HepG2 (cell line): ENCODE measurements at regions not wholly inside any gene's neighbourhood (a gene's known extent, or its start where the extent isn't known, plus 50 kb on each side); places are given as distances from the start of the nearest gene placed in this dataset.

Source experiments
- ATAC-seq: fragments of 200-7000 bp; cut with Tn5 transposase; 3 replicates; pipeline ENCODE4 v1.9.1; 2020; ENCODE audit warnings: mild to moderate bottlenecking, moderate library complexity
- BruUV-seq: library from RNA; stranded (reverse); fragments of 400-500 nt; replicated peaks from 2 replicates; lab custom pipeline; 2021; lab: Mats Ljungman, UMichigan
- CTCF ChIA-PET: fragments of 300-600 bp; formaldehyde crosslinking; extraction: SDS; loops from one replicate; lab custom pipeline; 2021; ENCODE audit warnings: low total read pairs, inconsistent platforms, low intra/inter-chr PET ratio; lab: Yijun Ruan, JAX
- POLR2A ChIA-PET: fragments of 350-600 bp; sonication (Branson Sonifier 250); formaldehyde crosslinking; loops from one replicate; lab custom pipeline; 2020; ENCODE audit warnings: antibody characterized with exemption, inconsistent platforms; lab: Yijun Ruan, JAX
- DNase-seq: peaks from one replicate; pipeline ENCODE4 v3.0.0-alpha.2; 2015; ENCODE audit warnings: low spot score
- FAIRE-seq: peaks from 3 replicates; lab custom pipeline; 2011; peaks lifted over from hg19 to GRCh38; lab: Jason Lieb, UNC
- H2AFZ ChIP-seq: one replicate; pipeline ENCODE4 v1.6.1; 2011; ENCODE audit warnings: low read length, inconsistent platforms
- H3K27ac ChIP-seq: fragments of 300-600 bp; 3 replicates; pipeline ENCODE4 v1.8.0; 2011; ENCODE audit warnings: mixed run types, mild to moderate bottlenecking, mixed read lengths, low read length, inconsistent platforms; ENCODE audit not compliant: insufficient read depth; ENCODE audit errors: extremely low read length
- H3K27me3 ChIP-seq, 2 experiments: fragments of 200-600 bp in 1 of 2; 2 replicates in 1 of 2; 3 replicates in 1 of 2; pipeline versions ENCODE4 v1.6.0 to v1.8.0; 2011; ENCODE audit warnings: low read length in 2 of 2, mild to moderate bottlenecking in 2 of 2, moderate library complexity in 2 of 2, inconsistent platforms in 1 of 2; ENCODE audit not compliant: insufficient read depth in 2 of 2, control insufficient read depth in 1 of 2
- H3K36me3 ChIP-seq, 2 experiments: fragments of 200-600 bp in 1 of 2; replicated peaks in 1 of 2; 2 replicates in 1 of 2; 3 replicates in 1 of 2; pipeline versions ENCODE4 v1.5.1 to v1.8.0; 2011; ENCODE audit warnings: low read length in 2 of 2, inconsistent platforms in 1 of 2; ENCODE audit not compliant: insufficient read depth in 2 of 2, control insufficient read depth in 1 of 2
- H3K4me1 ChIP-seq: 2 replicates; pipeline ENCODE4 v1.5.1; 2012; ENCODE audit warnings: low read length, inconsistent platforms; ENCODE audit not compliant: insufficient read depth
- H3K4me2 ChIP-seq: 2 replicates; pipeline ENCODE4 v1.6.0; 2011; ENCODE audit warnings: low read depth, low read length, inconsistent platforms
- H3K4me3 ChIP-seq, 3 experiments: fragments of 200-600 bp in 1 of 3; sonication (generic), shearing (Covaris generic) in 1 of 3; replicated peaks in 1 of 3; 2 replicates each; pipeline ENCODE4 v1.5.1; 2011 to 2016; ENCODE audit warnings: low read length in 3 of 3, inconsistent platforms in 2 of 3, low read depth in 2 of 3, mild to moderate bottlenecking in 2 of 3, control low read depth in 1 of 3, mixed read lengths in 1 of 3; ENCODE audit not compliant: insufficient read depth in 1 of 3
- H3K79me2 ChIP-seq: one replicate; pipeline ENCODE4 v1.6.1; 2011; ENCODE audit warnings: low read length, inconsistent platforms; ENCODE audit not compliant: insufficient read depth
- H3K9ac ChIP-seq: 2 replicates; pipeline ENCODE4 v1.6.0; 2011; ENCODE audit warnings: mild to moderate bottlenecking, low read depth, low read length, inconsistent platforms; ENCODE audit not compliant: insufficient read depth
- H3K9me3 ChIP-seq: 2 replicates; pipeline ENCODE4 v1.5.1; 2012; ENCODE audit warnings: mild to moderate bottlenecking, low read length
- H4K20me1 ChIP-seq: 2 replicates; pipeline ENCODE4 v1.6.0; 2011; ENCODE audit warnings: inconsistent platforms, mild to moderate bottlenecking, low read length, moderate library complexity; ENCODE audit not compliant: insufficient read depth
- FOXJ3 ChIP-seq: sonication (generic); formaldehyde crosslinking; IDR thresholded peaks from 2 replicates; pipeline ENCODE4 v1.4.0; 2020; ENCODE audit warnings: missing genetic modification reagents, mild to moderate bottlenecking, borderline replicate concordance
- HOXA7 ChIP-seq: sonication (generic); formaldehyde crosslinking; IDR thresholded peaks from 2 replicates; pipeline ENCODE4 v1.8.1; 2022; ENCODE audit warnings: mild to moderate bottlenecking, missing genetic modification reagents, moderate library complexity
- KLF12 ChIP-seq: sonication (generic); formaldehyde crosslinking; IDR thresholded peaks from 2 replicates; pipeline ENCODE4 v1.4.0; 2020; ENCODE audit warnings: missing genetic modification reagents, borderline replicate concordance
- NCOA2 ChIP-seq: sonication (generic); formaldehyde crosslinking; IDR thresholded peaks from 2 replicates; pipeline ENCODE4 v1.8.0; 2022; ENCODE audit warnings: inconsistent platforms
- NR3C1 ChIP-seq: sonication (generic); formaldehyde crosslinking; IDR thresholded peaks from 2 replicates; pipeline ENCODE4 v1.4.0; 2020; ENCODE audit warnings: missing genetic modification reagents
- RBAK ChIP-seq: sonication (generic); formaldehyde crosslinking; IDR thresholded peaks from 2 replicates; pipeline ENCODE4 v1.5.1; 2020; ENCODE audit warnings: mild to moderate bottlenecking, missing genetic modification reagents
- ZFAT ChIP-seq: sonication (generic); formaldehyde crosslinking; conservative IDR thresholded peaks from 2 replicates; pipeline ENCODE4 v1.8.1; 2023; ENCODE audit warnings: missing genetic modification reagents, inconsistent platforms
- ZNF546 ChIP-seq: sonication (generic); formaldehyde crosslinking; conservative IDR thresholded peaks from 2 replicates; pipeline ENCODE4 v1.8.1; 2023; ENCODE audit warnings: mild to moderate bottlenecking, missing genetic modification reagents
- ZNF770 ChIP-seq: sonication (generic); formaldehyde crosslinking; IDR thresholded peaks from 2 replicates; pipeline ENCODE4 v1.5.0; 2020; ENCODE audit warnings: mild to moderate bottlenecking, missing genetic modification reagents
- ZNF891 ChIP-seq: sonication (generic); formaldehyde crosslinking; IDR thresholded peaks from 2 replicates; pipeline ENCODE4 v1.5.0; 2020; ENCODE audit warnings: mild to moderate bottlenecking, missing genetic modification reagents
- WGBS: methylation state at CpG from one replicate; pipeline ENCODE4 v1.1.6; 2017; ENCODE audit warnings: low lambda C conversion rate; 5-methylcytosine and 5-hydroxymethylcytosine counted together
- in situ Hi-C: cut with HindIII; loops from 2 replicates; pipeline ENCODE4 v1.10.0; 2017; ENCODE audit warnings: low pct_unique_long_range_greater_than_20kb; ENCODE audit not compliant: extremely low pct_ligation_motif_present
- intact Hi-C: fragments of 100-400 bp; cut with micrococcal nuclease; formaldehyde crosslinking; loops from one replicate; pipeline ENCODE4 v1.10.0; 2022; ENCODE audit not compliant: unreplicated experiment

GRCh38 chr17:12512694-12513355, 152.9 kb upstream of the MYOCD start:
- H3K4me1 ChIP-seq = no peaks in the 10 kb centered on the region
- no peak overlapping the region for H3K27ac ChIP-seq
- in situ Hi-C loops (loop anchor here (25.0 kb wide), 1 partner anchor 99 kb away; no protein-coding TSS in a partner anchor), intact Hi-C loops (no loop called here)
- no peak overlapping the region for H3K9ac ChIP-seq
- H2AFZ ChIP-seq = no peak overlapping the region
- ChIA-PET CTCF (no interaction called here), POLR2A (no interaction called here)
- BruUV-seq = no TSS peak
- no peak overlapping the region for H3K4me2 ChIP-seq
- H3K27me3 ChIP-seq = no peaks in the 10 kb centered on the region
- no peak overlapping the region for H3K4me3 ChIP-seq
- FAIRE-seq (no peak), ATAC-seq (no peak), DNase-seq (no peak)
- TF ChIP-seq NR3C1 (CRISPR knock-in tag) (no peak), ZNF770 (CRISPR knock-in tag) (no peak), ZFAT (CRISPR knock-in tag) (no peak), FOXJ3 (no peak), RBAK (CRISPR knock-in tag) (no peak), ZNF891 (CRISPR knock-in tag) (no peak), KLF12 (no peak), NCOA2 (CRISPR knock-in tag) (no peak), HOXA7 (CRISPR knock-in tag) (no peak), ZNF546 (CRISPR knock-in tag) (no peak)
- no peaks in the 10 kb centered on the region for H4K20me1 ChIP-seq
- no peaks in the 10 kb centered on the region for H3K79me2 ChIP-seq
- 35% methylated on average over 4 of the region's 4 CpGs for WGBS
- no peaks in the 10 kb centered on the region for H3K36me3 ChIP-seq
- H3K9me3 ChIP-seq = no peaks in the 10 kb centered on the region
